GM23338 (cell line): ENCODE measurements at regions not wholly inside any gene's neighbourhood (a gene's known extent, or its start where the extent isn't known, plus 50 kb on each side); places are given as distances from the start of the nearest gene placed in this dataset.

ENCODE experiments used
- ATAC-seq: fragments of 200-7000 bp; cut with Tn5 transposase; 3 replicates; pipeline ENCODE4 v1.9.1; 2020
- DNase-seq: peaks from one replicate; pipeline ENCODE4 v3.0.0-alpha.2; 2015; ENCODE audit warnings: low spot score
- H2AFZ ChIP-seq: fragments of 200-600 bp; sonication (generic); 2 replicates; pipeline ENCODE4 v1.8.0; 2016; ENCODE audit warnings: antibody characterized with exemption, mild to moderate bottlenecking, moderate library complexity
- H3F3A ChIP-seq: fragments of 200-600 bp; sonication (generic); replicated peaks from 2 replicates; pipeline ENCODE4 v1.8.0; 2017; ENCODE audit warnings: antibody characterized with exemption, mixed run types, low read depth
- H3K27ac ChIP-seq: fragments of 200-600 bp; sonication (generic); 2 replicates; pipeline ENCODE4 v1.6.1; 2016; ENCODE audit warnings: low read depth
- H3K27me3 ChIP-seq: fragments of 200-600 bp; sonication (generic); 2 replicates; pipeline ENCODE4 v1.8.0; 2016; ENCODE audit warnings: mild to moderate bottlenecking, mixed run types, moderate library complexity; ENCODE audit not compliant: insufficient read depth
- H3K36me3 ChIP-seq: fragments of 200-600 bp; sonication (generic); 2 replicates; pipeline ENCODE4 v1.8.0; 2016; ENCODE audit warnings: mild to moderate bottlenecking; ENCODE audit not compliant: insufficient read depth
- H3K4me1 ChIP-seq: fragments of 200-600 bp; sonication (generic); 2 replicates; pipeline ENCODE4 v1.8.0; 2016; ENCODE audit warnings: mild to moderate bottlenecking, moderate library complexity; ENCODE audit not compliant: insufficient read depth
- H3K4me2 ChIP-seq: fragments of 200-600 bp; sonication (generic); 2 replicates; pipeline ENCODE4 v1.7.1; 2017; ENCODE audit warnings: mixed run types
- H3K4me3 ChIP-seq: fragments of 200-600 bp; sonication (generic); 2 replicates; pipeline ENCODE4 v1.6.1; 2016; ENCODE audit warnings: mixed run types
- H3K79me2 ChIP-seq: fragments of 200-600 bp; sonication (generic); replicated peaks from 2 replicates; pipeline ENCODE4 v1.8.0; 2017; ENCODE audit warnings: mild to moderate bottlenecking; ENCODE audit not compliant: insufficient read depth
- H3K9me2 ChIP-seq: fragments of 200-600 bp; sonication (generic); 2 replicates; pipeline ENCODE4 v1.8.0; 2017; ENCODE audit not compliant: insufficient read depth
- H4K20me1 ChIP-seq: fragments of 200-600 bp; sonication (generic); replicated peaks from 2 replicates; pipeline ENCODE4 v1.8.0; 2017; ENCODE audit warnings: mild to moderate bottlenecking; ENCODE audit not compliant: insufficient read depth
- H3K27ac Mint-ChIP-seq: 2 replicates; pipeline ENCODE4 v1.8.0; 2020; ENCODE audit warnings: inconsistent platforms, mild to moderate bottlenecking, moderate library complexity, mixed read lengths
- H3K27me3 Mint-ChIP-seq: 3 replicates; pipeline ENCODE4 v1.8.0; 2022; ENCODE audit warnings: low read depth, mild to moderate bottlenecking, moderate library complexity, mixed read lengths, inconsistent platforms; ENCODE audit not compliant: insufficient read depth, poor library complexity
- H3K36me3 Mint-ChIP-seq: 3 replicates; pipeline ENCODE4 v1.8.0; 2021; ENCODE audit warnings: low read depth, mild to moderate bottlenecking, inconsistent platforms, moderate library complexity, mixed read lengths
- H3K4me1 Mint-ChIP-seq: 3 replicates; pipeline ENCODE4 v1.8.0; 2020; ENCODE audit warnings: mild to moderate bottlenecking, inconsistent platforms, mixed read lengths
- H3K4me3 Mint-ChIP-seq: 3 replicates; pipeline ENCODE4 v1.8.0; 2021; ENCODE audit warnings: moderate library complexity, mild to moderate bottlenecking, inconsistent platforms, mixed read lengths
- H3K9me3 Mint-ChIP-seq: 3 replicates; pipeline ENCODE4 v1.8.0; 2020; ENCODE audit warnings: moderate library complexity, mild to moderate bottlenecking, inconsistent platforms, mixed read lengths
- CREB1 ChIP-seq: fragments of 250-450 bp; sonication (Bioruptor Pico); IDR thresholded peaks from 2 replicates; pipeline ENCODE4 v1.5.0; 2020; ENCODE audit warnings: low read depth, mild to moderate bottlenecking, moderate library complexity
- CTCF ChIP-seq, 2 experiments: fragments of 200-600 bp in 1 of 2; sonication (generic) in 1 of 2; conservative IDR thresholded peaks; 2 replicates each; pipeline versions ENCODE4 v1.5.1 to v1.6.1; 2016 to 2017; ENCODE audit warnings: antibody characterized with exemption in 2 of 2, low read depth in 2 of 2, mild to moderate bottlenecking in 2 of 2, moderate library complexity in 1 of 2
- EZH2 ChIP-seq: fragments of 200-600 bp; sonication (generic); IDR thresholded peaks from one replicate; pipeline ENCODE4 v1.8.0; 2017; ENCODE audit warnings: antibody characterized with exemption, mild to moderate bottlenecking, low read depth; ENCODE audit not compliant: unreplicated experiment
- EZH2phosphoT487 ChIP-seq: fragments of 200-600 bp; sonication (generic); IDR thresholded peaks from one replicate; pipeline ENCODE4 v1.8.1; 2018; ENCODE audit warnings: antibody characterized with exemption; ENCODE audit not compliant: unreplicated experiment
- JUNB ChIP-seq: IDR thresholded peaks from one replicate; pipeline ENCODE4 v1.6.1; 2016; ENCODE audit warnings: antibody characterized with exemption; ENCODE audit not compliant: unreplicated experiment
- NANOG ChIP-seq: IDR thresholded peaks from 2 replicates; pipeline ENCODE4 v1.6.1; 2016; ENCODE audit warnings: antibody characterized with exemption, borderline replicate concordance
- POLR2AphosphoS5 ChIP-seq: IDR thresholded peaks from 2 replicates; pipeline ENCODE4 v1.6.1; 2016; ENCODE audit warnings: antibody characterized with exemption, low read depth
- STAT1 ChIP-seq: IDR thresholded peaks from one replicate; pipeline ENCODE4 v1.6.1; 2016; ENCODE audit warnings: antibody characterized with exemption; ENCODE audit not compliant: unreplicated experiment
- ZNF114 ChIP-seq: fragments of 250-450 bp; sonication (Bioruptor Pico); IDR thresholded peaks from 2 replicates; pipeline ENCODE4 v1.5.0; 2020; ENCODE audit warnings: mild to moderate bottlenecking, moderate library complexity
- ZNF331 ChIP-seq: fragments of 250-450 bp; sonication (Bioruptor Pico); IDR thresholded peaks from 2 replicates; pipeline ENCODE4 v1.5.0; 2020; ENCODE audit warnings: low read depth, mild to moderate bottlenecking, moderate library complexity
- TF ChIP-seq, protein P1 (sequence below): fragments of 250-450 bp; sonication (Bioruptor Pico); IDR thresholded peaks from 2 replicates; pipeline ENCODE4 v1.5.0; 2020; ENCODE audit warnings: mild to moderate bottlenecking, moderate library complexity
- TF ChIP-seq, protein P2 (sequence below): IDR thresholded peaks from 2 replicates; pipeline ENCODE4 v1.6.1; 2016; ENCODE audit warnings: antibody characterized with exemption
- TF ChIP-seq, protein P3 (sequence below): IDR thresholded peaks from one replicate; pipeline ENCODE4 v1.6.1; 2018; ENCODE audit warnings: antibody characterized with exemption; ENCODE audit not compliant: unreplicated experiment

DNA sequence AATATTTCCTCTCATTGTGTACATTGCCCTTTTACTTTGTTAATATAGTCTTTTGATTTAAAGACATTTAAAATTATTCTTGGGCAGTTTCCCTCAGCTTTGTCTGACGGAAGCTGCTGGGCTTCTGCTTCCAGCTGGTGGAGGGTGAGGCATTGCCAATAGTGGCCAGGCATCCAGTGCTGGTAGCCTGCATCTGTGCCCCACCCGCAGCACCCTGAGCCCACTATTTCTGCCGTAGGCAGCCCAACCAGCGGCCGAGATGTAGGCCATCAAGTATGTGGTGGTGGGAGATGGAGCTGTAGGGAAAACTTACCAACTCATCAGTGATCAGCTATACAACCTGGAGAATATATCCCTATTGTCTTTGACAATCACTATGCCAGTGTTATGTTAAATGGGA is 226.0 kb upstream of the SYNCRIP start:
- Histone ChIP-seq H3K4me3 (no peak overlapping the region), H3K27ac (no peak overlapping the region), H3K79me2 (no peaks in the 10 kb centered on the region), H3K27me3 (no peaks in the 10 kb centered on the region), H3K36me3 (no peaks in the 10 kb centered on the region), H4K20me1 (no peaks in the 10 kb centered on the region), H3K4me1 (no peaks in the 10 kb centered on the region), H2AFZ (no peak overlapping the region), H3F3A (no peaks in the 10 kb centered on the region), H3K9me2 (no peaks in the 10 kb centered on the region), H3K4me2 (no peak overlapping the region)
- H3K27ac Mint-ChIP-seq: no peak overlapping the region
- H3K4me3 Mint-ChIP-seq: no peak overlapping the region
- H3K9me3 Mint-ChIP-seq: peaks cover 14% of the 10 kb centered on the region
- ATAC-seq (no peak), DNase-seq (no peak)
- TF ChIP-seq NANOG (no peak), EZH2 (no peak), POLR2AphosphoS5 (no peak), ZNF331 (CRISPR knock-in tag) (no peak), JUNB (no peak), CTCF (conservative IDR thresholded peaks at IDR 0.05; ENCODE audit: low read depth in 2 of 2) (no peak), EZH2phosphoT487 (no peak), CREB1 (CRISPR knock-in tag) (no peak), STAT1 (no peak), ZNF114 (CRISPR knock-in tag) (no peak)
- TF ChIP-seq, protein P1, sequence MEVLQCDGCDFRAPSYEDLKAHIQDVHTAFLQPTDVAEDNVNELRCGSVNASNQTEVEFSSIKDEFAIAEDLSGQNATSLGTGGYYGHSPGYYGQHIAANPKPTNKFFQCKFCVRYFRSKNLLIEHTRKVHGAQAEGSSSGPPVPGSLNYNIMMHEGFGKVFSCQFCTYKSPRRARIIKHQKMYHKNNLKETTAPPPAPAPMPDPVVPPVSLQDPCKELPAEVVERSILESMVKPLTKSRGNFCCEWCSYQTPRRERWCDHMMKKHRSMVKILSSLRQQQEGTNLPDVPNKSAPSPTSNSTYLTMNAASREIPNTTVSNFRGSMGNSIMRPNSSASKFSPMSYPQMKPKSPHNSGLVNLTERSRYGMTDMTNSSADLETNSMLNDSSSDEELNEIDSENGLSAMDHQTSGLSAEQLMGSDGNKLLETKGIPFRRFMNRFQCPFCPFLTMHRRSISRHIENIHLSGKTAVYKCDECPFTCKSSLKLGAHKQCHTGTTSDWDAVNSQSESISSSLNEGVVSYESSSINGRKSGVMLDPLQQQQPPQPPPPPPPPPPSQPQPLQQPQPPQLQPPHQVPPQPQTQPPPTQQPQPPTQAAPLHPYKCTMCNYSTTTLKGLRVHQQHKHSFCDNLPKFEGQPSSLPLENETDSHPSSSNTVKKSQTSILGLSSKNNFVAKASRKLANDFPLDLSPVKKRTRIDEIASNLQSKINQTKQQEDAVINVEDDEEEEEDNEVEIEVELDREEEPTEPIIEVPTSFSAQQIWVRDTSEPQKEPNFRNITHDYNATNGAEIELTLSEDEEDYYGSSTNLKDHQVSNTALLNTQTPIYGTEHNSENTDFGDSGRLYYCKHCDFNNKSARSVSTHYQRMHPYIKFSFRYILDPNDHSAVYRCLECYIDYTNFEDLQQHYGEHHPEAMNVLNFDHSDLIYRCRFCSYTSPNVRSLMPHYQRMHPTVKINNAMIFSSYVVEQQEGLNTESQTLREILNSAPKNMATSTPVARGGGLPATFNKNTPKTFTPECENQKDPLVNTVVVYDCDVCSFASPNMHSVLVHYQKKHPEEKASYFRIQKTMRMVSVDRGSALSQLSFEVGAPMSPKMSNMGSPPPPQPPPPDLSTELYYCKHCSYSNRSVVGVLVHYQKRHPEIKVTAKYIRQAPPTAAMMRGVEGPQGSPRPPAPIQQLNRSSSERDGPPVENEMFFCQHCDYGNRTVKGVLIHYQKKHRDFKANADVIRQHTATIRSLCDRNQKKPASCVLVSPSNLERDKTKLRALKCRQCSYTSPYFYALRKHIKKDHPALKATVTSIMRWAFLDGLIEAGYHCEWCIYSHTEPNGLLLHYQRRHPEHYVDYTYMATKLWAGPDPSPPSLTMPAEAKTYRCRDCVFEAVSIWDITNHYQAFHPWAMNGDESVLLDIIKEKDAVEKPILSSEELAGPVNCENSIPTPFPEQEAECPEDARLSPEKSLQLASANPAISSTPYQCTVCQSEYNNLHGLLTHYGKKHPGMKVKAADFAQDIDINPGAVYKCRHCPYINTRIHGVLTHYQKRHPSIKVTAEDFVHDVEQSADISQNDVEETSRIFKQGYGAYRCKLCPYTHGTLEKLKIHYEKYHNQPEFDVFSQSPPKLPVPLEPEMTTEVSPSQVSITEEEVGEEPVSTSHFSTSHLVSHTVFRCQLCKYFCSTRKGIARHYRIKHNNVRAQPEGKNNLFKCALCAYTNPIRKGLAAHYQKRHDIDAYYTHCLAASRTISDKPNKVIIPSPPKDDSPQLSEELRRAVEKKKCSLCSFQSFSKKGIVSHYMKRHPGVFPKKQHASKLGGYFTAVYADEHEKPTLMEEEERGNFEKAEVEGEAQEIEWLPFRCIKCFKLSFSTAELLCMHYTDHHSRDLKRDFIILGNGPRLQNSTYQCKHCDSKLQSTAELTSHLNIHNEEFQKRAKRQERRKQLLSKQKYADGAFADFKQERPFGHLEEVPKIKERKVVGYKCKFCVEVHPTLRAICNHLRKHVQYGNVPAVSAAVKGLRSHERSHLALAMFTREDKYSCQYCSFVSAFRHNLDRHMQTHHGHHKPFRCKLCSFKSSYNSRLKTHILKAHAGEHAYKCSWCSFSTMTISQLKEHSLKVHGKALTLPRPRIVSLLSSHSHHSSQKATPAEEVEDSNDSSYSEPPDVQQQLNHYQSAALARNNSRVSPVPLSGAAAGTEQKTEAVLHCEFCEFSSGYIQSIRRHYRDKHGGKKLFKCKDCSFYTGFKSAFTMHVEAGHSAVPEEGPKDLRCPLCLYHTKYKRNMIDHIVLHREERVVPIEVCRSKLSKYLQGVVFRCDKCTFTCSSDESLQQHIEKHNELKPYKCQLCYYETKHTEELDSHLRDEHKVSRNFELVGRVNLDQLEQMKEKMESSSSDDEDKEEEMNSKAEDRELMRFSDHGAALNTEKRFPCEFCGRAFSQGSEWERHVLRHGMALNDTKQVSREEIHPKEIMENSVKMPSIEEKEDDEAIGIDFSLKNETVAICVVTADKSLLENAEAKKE: no peak
- TF ChIP-seq, protein P2, sequence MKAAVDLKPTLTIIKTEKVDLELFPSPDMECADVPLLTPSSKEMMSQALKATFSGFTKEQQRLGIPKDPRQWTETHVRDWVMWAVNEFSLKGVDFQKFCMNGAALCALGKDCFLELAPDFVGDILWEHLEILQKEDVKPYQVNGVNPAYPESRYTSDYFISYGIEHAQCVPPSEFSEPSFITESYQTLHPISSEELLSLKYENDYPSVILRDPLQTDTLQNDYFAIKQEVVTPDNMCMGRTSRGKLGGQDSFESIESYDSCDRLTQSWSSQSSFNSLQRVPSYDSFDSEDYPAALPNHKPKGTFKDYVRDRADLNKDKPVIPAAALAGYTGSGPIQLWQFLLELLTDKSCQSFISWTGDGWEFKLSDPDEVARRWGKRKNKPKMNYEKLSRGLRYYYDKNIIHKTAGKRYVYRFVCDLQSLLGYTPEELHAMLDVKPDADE: no peak
- TF ChIP-seq, protein P3, sequence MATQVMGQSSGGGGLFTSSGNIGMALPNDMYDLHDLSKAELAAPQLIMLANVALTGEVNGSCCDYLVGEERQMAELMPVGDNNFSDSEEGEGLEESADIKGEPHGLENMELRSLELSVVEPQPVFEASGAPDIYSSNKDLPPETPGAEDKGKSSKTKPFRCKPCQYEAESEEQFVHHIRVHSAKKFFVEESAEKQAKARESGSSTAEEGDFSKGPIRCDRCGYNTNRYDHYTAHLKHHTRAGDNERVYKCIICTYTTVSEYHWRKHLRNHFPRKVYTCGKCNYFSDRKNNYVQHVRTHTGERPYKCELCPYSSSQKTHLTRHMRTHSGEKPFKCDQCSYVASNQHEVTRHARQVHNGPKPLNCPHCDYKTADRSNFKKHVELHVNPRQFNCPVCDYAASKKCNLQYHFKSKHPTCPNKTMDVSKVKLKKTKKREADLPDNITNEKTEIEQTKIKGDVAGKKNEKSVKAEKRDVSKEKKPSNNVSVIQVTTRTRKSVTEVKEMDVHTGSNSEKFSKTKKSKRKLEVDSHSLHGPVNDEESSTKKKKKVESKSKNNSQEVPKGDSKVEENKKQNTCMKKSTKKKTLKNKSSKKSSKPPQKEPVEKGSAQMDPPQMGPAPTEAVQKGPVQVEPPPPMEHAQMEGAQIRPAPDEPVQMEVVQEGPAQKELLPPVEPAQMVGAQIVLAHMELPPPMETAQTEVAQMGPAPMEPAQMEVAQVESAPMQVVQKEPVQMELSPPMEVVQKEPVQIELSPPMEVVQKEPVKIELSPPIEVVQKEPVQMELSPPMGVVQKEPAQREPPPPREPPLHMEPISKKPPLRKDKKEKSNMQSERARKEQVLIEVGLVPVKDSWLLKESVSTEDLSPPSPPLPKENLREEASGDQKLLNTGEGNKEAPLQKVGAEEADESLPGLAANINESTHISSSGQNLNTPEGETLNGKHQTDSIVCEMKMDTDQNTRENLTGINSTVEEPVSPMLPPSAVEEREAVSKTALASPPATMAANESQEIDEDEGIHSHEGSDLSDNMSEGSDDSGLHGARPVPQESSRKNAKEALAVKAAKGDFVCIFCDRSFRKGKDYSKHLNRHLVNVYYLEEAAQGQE: no peak
- H3K36me3 Mint-ChIP-seq: no peaks in the 10 kb centered on the region
- no peaks in the 10 kb centered on the region; the same call in 2 of the 3 replicates for H3K4me1 Mint-ChIP-seq
- peaks cover 2% of the 10 kb centered on the region for H3K27me3 Mint-ChIP-seq
